IMR-90 (cell line): ENCODE measurements at regions not wholly inside any gene's neighbourhood (a gene's known extent, or its start where the extent isn't known, plus 50 kb on each side); places are given as distances from the start of the nearest gene placed in this dataset.

ENCODE experiments used
- ATAC-seq: fragments of 200-7000 bp; cut with Tn5 transposase; 2 replicates; pipeline ENCODE4 v1.9.1; 2020; ENCODE audit warnings: low read depth, mild to moderate bottlenecking, moderate library complexity
- BruUV-seq: library from RNA; stranded (reverse); fragments of 400-500 nt; replicated peaks from 2 replicates; lab custom pipeline; 2021; lab: Mats Ljungman, UMichigan
- CTCF ChIA-PET: fragments of 300-600 bp; formaldehyde crosslinking; extraction: SDS; loops from one replicate; lab custom pipeline; 2021; ENCODE audit warnings: antibody characterized with exemption; lab: Yijun Ruan, JAX
- POLR2A ChIA-PET: fragments of 300-600 bp; sonication (Branson Sonifier 250); formaldehyde crosslinking; loops from one replicate; lab custom pipeline; 2022; ENCODE audit warnings: antibody characterized with exemption; ENCODE audit not compliant: unreplicated experiment; lab: Charles Lee
- DNase-seq: peaks from one replicate; pipeline ENCODE4 v3.0.0; 2013
- H2AFZ ChIP-seq: replicated peaks from 2 replicates; pipeline ENCODE3; 2013; ENCODE audit warnings: low read length, mild to moderate bottlenecking; ENCODE audit not compliant: poor library complexity
- H2AK5ac ChIP-seq: 2 replicates; pipeline ENCODE4 v1.6.1; 2013; ENCODE audit warnings: low read depth, low read length, inconsistent platforms
- H2AK9ac ChIP-seq: replicated peaks from 2 replicates; pipeline ENCODE3; 2013; ENCODE audit warnings: mild to moderate bottlenecking, low read depth, low read length, moderate library complexity; ENCODE audit not compliant: poor library complexity
- H2BK120ac ChIP-seq: 2 replicates; pipeline ENCODE4 v1.6.1; 2013; ENCODE audit warnings: low read depth, low read length, inconsistent platforms
- H2BK15ac ChIP-seq: 3 replicates; pipeline ENCODE4 v1.6.1; 2013; ENCODE audit warnings: low read depth, low read length, inconsistent platforms
- H2BK20ac ChIP-seq: 2 replicates; pipeline ENCODE4 v1.6.1; 2013; ENCODE audit warnings: low read depth, mild to moderate bottlenecking, inconsistent platforms, low read length, moderate library complexity
- H2BK5ac ChIP-seq: 2 replicates; pipeline ENCODE4 v1.6.1; 2013; ENCODE audit warnings: mild to moderate bottlenecking, low read depth, low read length, inconsistent platforms; ENCODE audit not compliant: poor library complexity, severe bottlenecking
- H3K14ac ChIP-seq: replicated peaks from 2 replicates; pipeline ENCODE4 v1.6.1; 2013; ENCODE audit warnings: low read depth, low read length, inconsistent platforms
- H3K18ac ChIP-seq: 2 replicates; pipeline ENCODE4 v1.6.1; 2013; ENCODE audit warnings: low read depth, low read length, control low read depth
- H3K23ac ChIP-seq: 2 replicates; pipeline ENCODE4 v1.6.1; 2013; ENCODE audit warnings: low read depth, low read length, inconsistent platforms
- H3K27ac ChIP-seq: 2 replicates; pipeline ENCODE4 v1.5.1; 2013; ENCODE audit warnings: mild to moderate bottlenecking, control low read depth, low read length; ENCODE audit not compliant: insufficient read depth
- H3K27me3 ChIP-seq: 2 replicates; pipeline ENCODE4 v1.6.1; 2013; ENCODE audit warnings: low read length; ENCODE audit not compliant: control insufficient read depth, insufficient read depth
- H3K36me3 ChIP-seq: 2 replicates; pipeline ENCODE4 v1.6.1; 2013; ENCODE audit warnings: low read length, mixed read lengths; ENCODE audit not compliant: control insufficient read depth, insufficient read depth
- H3K4ac ChIP-seq: 2 replicates; pipeline ENCODE4 v1.6.1; 2013; ENCODE audit warnings: low read depth, low read length, inconsistent platforms
- H3K4me1 ChIP-seq: 2 replicates; pipeline ENCODE4 v1.6.1; 2013; ENCODE audit warnings: low read length, mixed read lengths; ENCODE audit not compliant: control insufficient read depth, insufficient read depth
- H3K4me2 ChIP-seq: 2 replicates; pipeline ENCODE4 v1.6.1; 2013; ENCODE audit warnings: low read depth, mild to moderate bottlenecking, control low read depth, low read length, moderate library complexity
- H3K4me3 ChIP-seq: 2 replicates; pipeline ENCODE4 v1.5.1; 2013; ENCODE audit warnings: low read depth, mild to moderate bottlenecking, control low read depth, low read length, moderate library complexity; ENCODE audit not compliant: insufficient read depth
- H3K56ac ChIP-seq: 2 replicates; pipeline ENCODE4 v1.6.1; 2013; ENCODE audit warnings: low read length, inconsistent platforms; ENCODE audit not compliant: insufficient read depth; ENCODE audit errors: extremely low read depth
- H3K79me1 ChIP-seq, 2 experiments: 2 replicates each; pipeline ENCODE4 v1.6.1; 2013; ENCODE audit warnings: low read length in 2 of 2, inconsistent platforms in 1 of 2, low read depth in 1 of 2
- H3K9ac ChIP-seq: 2 replicates; pipeline ENCODE4 v1.6.1; 2013; ENCODE audit warnings: low read depth, low read length, control low read depth
- H3K9me1 ChIP-seq: 2 replicates; pipeline ENCODE4 v1.6.1; 2013; ENCODE audit warnings: low read length, inconsistent platforms; ENCODE audit not compliant: insufficient read depth
- H3K9me3 ChIP-seq: 2 replicates; pipeline ENCODE4 v1.6.1; 2013; ENCODE audit warnings: low read length; ENCODE audit not compliant: control insufficient read depth, insufficient read depth
- H4K20me1 ChIP-seq: 2 replicates; pipeline ENCODE4 v1.6.1; 2013; ENCODE audit warnings: low read length, inconsistent platforms; ENCODE audit not compliant: insufficient read depth
- H4K5ac ChIP-seq: 2 replicates; pipeline ENCODE4 v1.6.1; 2013; ENCODE audit warnings: mild to moderate bottlenecking, low read depth, low read length, control low read depth
- H4K8ac ChIP-seq, 2 experiments: 2 replicates each; pipeline ENCODE4 v1.6.1; 2013; ENCODE audit warnings: low read depth in 2 of 2, low read length in 2 of 2, control low read depth in 1 of 2, inconsistent platforms in 1 of 2
- H4K91ac ChIP-seq: 2 replicates; pipeline ENCODE4 v1.6.1; 2013; ENCODE audit warnings: low read depth, low read length, inconsistent platforms; ENCODE audit not compliant: insufficient read depth
- ELK1 ChIP-seq: fragments of 150-350 bp; IDR thresholded peaks from 2 replicates; pipeline ENCODE4 v1.6.1; 2016; ENCODE audit warnings: low read depth, mild to moderate bottlenecking, low read length, moderate library complexity, borderline replicate concordance
- MAFK ChIP-seq: IDR thresholded peaks from 2 replicates; pipeline ENCODE4 v1.6.1; 2012; ENCODE audit warnings: low read depth, low read length, improper control_type of control experiment
- WGBS, 2 experiments: methylation state at CpG; one replicate each; pipeline versions ENCODE4 v1.1.5 to v1.1.7; 2013; ENCODE audit warnings: missing lambda C conversion rate in 2 of 2; ENCODE audit not compliant: insufficient read length in 1 of 2; ENCODE audit errors: extremely low coverage in 2 of 2; 5-methylcytosine and 5-hydroxymethylcytosine counted together
- dilution Hi-C: fragments of 300-500 bp; cut with HindIII; formaldehyde crosslinking; loops from one replicate; pipeline ENCODE4 v1.14.3; 2018; ENCODE audit warnings: low sequenced_read_pairs; ENCODE audit not compliant: unreplicated experiment
- in situ Hi-C: fragments of 300-500 bp; cut with MboI; formaldehyde crosslinking; loops from 3 replicates; pipeline ENCODE4 v1.14.3; 2019; ENCODE audit warnings: low sequenced_read_pairs, inconsistent platforms, mixed read lengths
- intact Hi-C: fragments of 100-400 bp; cut with micrococcal nuclease; formaldehyde crosslinking; loops from 2 replicates; pipeline ENCODE4 v1.10.0; 2022

DNA sequence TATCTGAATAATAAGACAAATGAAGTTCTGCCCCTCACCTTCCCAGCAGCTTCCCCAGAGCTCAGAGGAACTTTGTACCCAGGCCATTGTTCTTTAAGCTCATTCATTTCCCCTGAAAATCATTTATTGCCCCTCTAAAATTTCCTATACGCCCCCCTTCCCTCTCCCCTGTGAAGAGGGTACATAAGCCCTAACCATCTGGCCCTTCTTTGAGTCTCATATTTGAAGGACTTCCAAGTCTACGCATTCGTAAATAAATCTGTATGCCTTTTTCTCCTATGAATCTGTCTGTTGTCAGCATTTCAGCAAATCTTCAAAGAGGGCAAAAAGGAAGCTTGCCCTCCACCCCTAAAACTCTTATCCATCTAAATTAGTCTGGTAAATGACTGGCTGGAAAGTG is 73.1 kb upstream of the DST start:
- H3K9ac ChIP-seq: peak overlapping the region; percentile 65; the same call in 1 of the 2 replicates
- dilution Hi-C loops (no loop called here), intact Hi-C loops (no loop called here), in situ Hi-C loops (no loop called here)
- H3K4me3 ChIP-seq: no peak overlapping the region
- H3K9me1 ChIP-seq: peaks cover 8% of the 10 kb centered on the region; the same call in 1 of the 2 replicates
- H3K4me1 ChIP-seq: peaks cover 24% of the 10 kb centered on the region
- ATAC-seq (no peak), DNase-seq (no peak)
- no peak for TF ChIP-seq ELK1
- TF ChIP-seq MAFK: no peak
- peak overlapping the region; percentile 86; the same call in 1 of the 2 replicates for H3K4ac ChIP-seq
- peak overlapping the region; percentile 61; the same call in 2 of the 3 replicates for H2BK15ac ChIP-seq
- peak overlapping the region; percentile 19 for H4K5ac ChIP-seq
- H4K91ac ChIP-seq: peak overlapping the region; percentile 83
- peak overlapping the region; percentile 93 for H2BK120ac ChIP-seq
- H4K8ac ChIP-seq: peak overlapping the region; percentile 11 to 86
- H2BK20ac ChIP-seq: peak overlapping the region; percentile 97
- peak overlapping the region; percentile 67 for H3K4me2 ChIP-seq
- peak overlapping the region; percentile 18 for H2AK9ac ChIP-seq
- ChIA-PET CTCF (interaction anchor here (0.6 to 1.3 kb wide), 2 partner anchors 41 to 45 kb away, joined by 3 read pairs; no protein-coding TSS in a partner anchor), POLR2A (interaction anchor here (0.6 kb wide), 1 partner anchor 128 kb away, joined by 12 read pairs; no protein-coding TSS in a partner anchor)
- H3K27me3 ChIP-seq: no peaks in the 10 kb centered on the region
- peak overlapping the region; percentile 48 for H2AK5ac ChIP-seq
- H2BK5ac ChIP-seq: peak overlapping the region; percentile 95
- H2AFZ ChIP-seq: no peak overlapping the region
- no peaks in the 10 kb centered on the region for H3K36me3 ChIP-seq
- H3K56ac ChIP-seq: peak overlapping the region; percentile 81; the same call in 1 of the 2 replicates
- H3K9me3 ChIP-seq: no peaks in the 10 kb centered on the region
- peak overlapping the region; percentile 83 for H3K14ac ChIP-seq
- peaks cover 7% of the 10 kb centered on the region; the same call in 1 of the 2 replicates for H4K20me1 ChIP-seq
- WGBS, 2 experiments: no CpG with 5 or more reads among the region's 3 CpGs
- no TSS peak for BruUV-seq
- H3K27ac ChIP-seq: peak overlapping the region; percentile 53
- H3K79me1 ChIP-seq: peaks cover 14 to 56% of the 10 kb centered on the region in 2 experiments
- H3K23ac ChIP-seq: peak overlapping the region; percentile 90
- peak overlapping the region; percentile 74; the same call in 1 of the 2 replicates for H3K18ac ChIP-seq
